ENCODE measurements at regions not wholly inside any gene's neighbourhood (a gene's known extent, or its start where the extent isn't known, plus 50 kb on each side); places are given as distances from the start of the nearest gene placed in this dataset.
"Not testable (repeated sequence)": the region's sequence is repeated elsewhere in the genome, so short reads cannot be mapped to it uniquely, and the experiment has no call there.

- no peak for DNase-seq
Measured at GRCh38 chrX:125681058-125681457, 361.4 kb downstream of the TEX13C start.

GRCh38 chrX:125681507-125681906 is 361.8 kb downstream of the TEX13C start:
- no peak for DNase-seq

- DNase-seq = not testable (repeated sequence)
Measured at GRCh38 chrX:125690522-125690921, 370.9 kb downstream of the TEX13C start.

- no peak for DNase-seq
Measured at GRCh38 chrX:125694171-125694570, 374.5 kb downstream of the TEX13C start.

- no peak for DNase-seq
Measured at GRCh38 chrX:125709074-125709473, 389.4 kb downstream of the TEX13C start.

GRCh38 chrX:125709532-125709931 is 389.9 kb downstream of the TEX13C start:
- no peak for DNase-seq

GRCh38 chrX:125710403-125711062 is 390.9 kb downstream of the TEX13C start:
- no peak for DNase-seq

- DNase-seq = no peak
Measured at GRCh38 chrX:125711103-125711502, 391.4 kb downstream of the TEX13C start.

- DNase-seq = no peak
Measured at GRCh38 chrX:125713633-125714032, 394.0 kb downstream of the TEX13C start.

GRCh38 chrX:125727117-125727516 is 407.4 kb downstream of the TEX13C start:
- no peak for DNase-seq

GRCh38 chrX:125736008-125736729 is 416.5 kb downstream of the TEX13C start:
- no peak for DNase-seq

- DNase-seq = no peak
Measured at GRCh38 chrX:125742811-125743210, 423.1 kb downstream of the TEX13C start.

GRCh38 chrX:125744914-125745313 is 421.2 kb downstream of the DCAF12L2 start:
- DNase-seq = no peak

GRCh38 chrX:125757794-125758564 is 408.1 kb downstream of the DCAF12L2 start:
- DNase-seq = no peak

- no peak for DNase-seq
Measured at GRCh38 chrX:125758819-125759218, 407.3 kb downstream of the DCAF12L2 start.

- no peak for DNase-seq
Measured at GRCh38 chrX:125762954-125763353, 403.1 kb downstream of the DCAF12L2 start.

GRCh38 chrX:125765347-125765746 is 400.7 kb downstream of the DCAF12L2 start:
- DNase-seq = no peak

GRCh38 chrX:125769628-125770027 is 396.5 kb downstream of the DCAF12L2 start:
- DNase-seq = no peak

- no peak for DNase-seq
Measured at GRCh38 chrX:125778261-125778660, 387.8 kb downstream of the DCAF12L2 start.

- DNase-seq = no peak
Measured at GRCh38 chrX:125782184-125782583, 383.9 kb downstream of the DCAF12L2 start.

- DNase-seq = no peak
Measured at GRCh38 chrX:125786316-125786715, 379.8 kb downstream of the DCAF12L2 start.

- no peak for DNase-seq
Measured at GRCh38 chrX:125791787-125792186, 374.3 kb downstream of the DCAF12L2 start.

GRCh38 chrX:125810856-125811255 is 355.2 kb downstream of the DCAF12L2 start:
- DNase-seq = no peak

GRCh38 chrX:125826080-125826479 is 340.0 kb downstream of the DCAF12L2 start:
- DNase-seq = no peak

Data from stimulated activated CD8-positive, alpha-beta memory T cell treated with anti-CD3 and anti-CD28 coated beads, Interleukin-4, amount 100 ng/mL, for 48 hours (primary cell).